NCI-H510A (cell line): ENCODE measurements at regions not wholly inside any gene's neighbourhood (a gene's known extent, or its start where the extent isn't known, plus 50 kb on each side); places are given as distances from the start of the nearest gene placed in this dataset.
A peak's percentile ranks its signal among the peaks of the same experiment; 100 is the strongest.

Experiments
- DNase-seq: peaks from one replicate; lab custom pipeline; 2025; lab: John Stamatoyannopoulos, UW

DNA sequence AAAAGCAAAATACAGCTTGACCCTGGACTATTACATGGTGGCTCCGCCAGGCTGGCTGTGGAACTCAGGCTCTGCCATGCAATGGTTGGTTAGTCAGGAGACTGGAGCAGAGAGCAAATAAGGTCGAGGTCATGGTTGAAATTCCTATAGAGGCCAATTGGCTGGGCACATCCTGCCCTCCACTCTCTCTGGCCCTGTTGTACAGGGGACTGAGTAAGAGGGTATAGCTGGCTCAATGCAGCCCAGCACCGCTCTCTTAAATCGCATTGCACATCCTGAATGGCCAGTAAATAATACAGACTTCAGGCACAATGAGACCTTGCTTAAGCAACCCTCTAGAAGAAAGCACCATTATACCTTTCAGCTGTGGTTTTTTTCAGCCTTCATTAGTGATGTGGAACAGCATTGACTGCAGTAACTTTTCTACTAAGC is 59.3 kb upstream of the PPP2R5A start:
- no peak for DNase-seq

DNA sequence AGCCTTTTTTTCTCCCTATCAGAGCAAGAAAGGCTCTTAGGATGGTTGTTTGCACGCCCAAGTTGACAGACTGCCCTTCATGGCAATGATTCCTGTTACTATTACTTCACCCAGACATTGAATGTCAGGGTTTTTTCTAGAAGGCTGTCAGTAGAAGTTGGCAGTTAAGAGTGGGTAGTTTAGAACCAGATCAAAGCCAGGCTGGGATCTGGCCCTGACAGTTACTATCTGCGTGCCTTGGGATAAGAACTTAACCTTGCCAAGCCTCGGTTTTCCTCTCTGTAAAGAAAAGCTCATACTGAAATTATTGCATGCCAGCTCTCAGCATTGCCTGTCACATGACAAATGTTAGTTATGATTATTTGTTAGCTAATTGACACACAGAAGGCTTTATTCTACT is 58.7 kb upstream of the PPP2R5A start:
- no peak for DNase-seq

DNA sequence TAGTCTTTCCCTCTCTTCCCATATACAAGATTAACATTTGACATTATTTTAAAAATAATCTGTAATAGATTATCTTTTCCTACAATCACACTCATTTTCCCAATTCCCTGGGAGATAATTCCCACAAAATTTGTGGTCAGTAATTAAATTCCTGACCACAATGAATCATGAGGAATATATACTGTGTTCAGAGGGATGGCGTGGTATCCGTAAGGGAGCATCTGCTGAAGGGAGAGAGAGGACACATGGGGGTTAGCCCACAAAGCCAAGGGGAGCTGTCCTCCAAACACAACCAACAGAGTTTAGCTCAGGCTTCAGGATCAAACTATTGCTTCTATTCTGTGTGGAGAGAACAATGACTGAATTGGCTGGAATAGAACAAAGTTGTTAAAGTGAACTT is 57.1 kb upstream of the PPP2R5A start:
- DNase-seq: no peak

DNA sequence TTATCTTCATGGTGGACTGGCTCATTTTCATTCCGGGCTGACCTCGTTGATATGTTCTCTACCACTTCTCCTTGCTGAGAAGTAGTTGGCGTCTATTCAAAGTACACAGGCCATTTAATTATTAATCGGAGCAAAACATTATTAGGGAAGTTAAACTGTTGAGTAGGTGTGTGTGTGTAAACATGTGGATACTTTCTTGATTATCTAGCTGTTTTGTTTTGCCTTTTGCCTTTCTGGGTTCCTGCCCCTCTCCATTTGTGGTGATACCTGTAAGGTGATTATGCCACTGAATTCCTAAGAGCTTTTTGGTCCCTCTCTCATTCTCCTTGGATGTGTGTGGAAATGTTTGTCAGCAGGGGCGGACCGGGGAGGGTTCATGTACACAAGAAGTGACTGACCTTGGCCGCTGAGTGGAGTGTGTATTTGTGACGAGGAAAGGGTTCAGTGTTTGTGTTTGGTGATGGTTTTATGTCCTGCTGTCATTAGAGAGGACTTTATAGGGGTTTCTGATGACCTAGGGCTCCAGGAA is 56.6 kb upstream of the PPP2R5A start:
- peak; percentile 7 for DNase-seq

- no peak for DNase-seq
Observed at GRCh38 chr1:212229654-212230053, 55.6 kb upstream of the PPP2R5A start.

DNA sequence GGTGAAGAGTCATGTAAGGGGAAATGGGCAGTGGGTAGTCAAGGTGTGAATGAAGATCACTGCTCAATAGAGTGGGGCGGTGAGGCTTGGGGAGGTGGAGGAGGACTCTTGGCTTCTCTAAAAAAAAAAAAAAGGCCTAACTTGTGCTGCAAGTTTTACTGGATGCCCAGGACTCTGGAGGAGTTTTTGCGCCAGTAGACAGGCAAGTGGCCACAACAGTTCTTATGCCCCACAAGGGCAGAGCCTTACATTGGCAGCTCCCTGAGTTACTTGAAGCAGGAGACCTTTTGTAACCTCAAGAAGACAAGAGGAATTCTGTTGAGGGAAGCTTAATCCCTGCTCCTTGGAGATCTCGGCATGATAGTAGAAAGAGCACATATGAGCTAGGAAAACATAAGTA is 54.9 kb upstream of the PPP2R5A start:
- no peak for DNase-seq

DNA sequence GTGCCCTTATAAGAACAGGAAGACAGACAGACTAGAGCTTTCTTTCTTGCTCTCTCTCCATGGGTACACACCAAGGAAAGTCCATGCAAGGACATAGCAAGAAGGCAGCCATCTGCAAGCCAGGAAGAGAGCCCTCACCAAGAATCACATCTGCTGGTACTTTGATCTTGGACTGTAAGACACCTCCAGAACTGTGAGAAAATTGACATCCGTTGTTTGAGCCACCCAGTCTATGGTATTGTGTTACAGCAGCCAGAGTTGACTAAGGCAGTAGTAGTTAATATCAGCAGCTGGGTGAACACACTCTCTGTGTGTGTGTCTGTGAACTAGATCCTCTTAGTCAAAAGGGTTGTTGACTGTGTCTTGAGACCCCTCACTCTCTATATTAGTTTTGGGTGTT is 53.8 kb upstream of the PPP2R5A start:
- DNase-seq: no peak

DNA sequence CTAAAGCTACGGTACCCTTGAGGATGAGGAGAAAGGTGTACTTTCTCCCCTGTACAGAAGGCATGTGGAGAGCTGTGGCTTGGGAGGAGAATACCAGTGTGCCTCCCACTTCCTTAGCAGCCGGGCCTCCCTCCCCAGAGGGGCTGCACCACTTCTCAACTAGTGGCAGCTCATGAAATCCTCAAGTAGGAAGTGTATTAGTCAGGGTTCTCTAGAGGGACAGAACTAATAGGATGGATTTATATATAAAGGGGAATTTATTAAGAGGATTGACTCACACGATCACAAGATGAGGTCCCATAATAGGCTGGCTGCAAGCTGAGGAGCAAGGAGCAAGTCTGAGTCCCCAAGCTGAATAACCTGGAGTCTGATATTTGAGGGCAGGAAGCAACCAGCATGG is 53.1 kb upstream of the PPP2R5A start:
- no peak for DNase-seq

- no peak for DNase-seq
Observed at GRCh38 chr1:212233321-212233720, 51.9 kb upstream of the PPP2R5A start.

GRCh38 chr1:212234431-212235395 is 50.5 kb upstream of the PPP2R5A start:
- no peak for DNase-seq
